HEK293T (cell line): ENCODE measurements at regions not wholly inside any gene's neighbourhood (a gene's known extent, or its start where the extent isn't known, plus 50 kb on each side); places are given as distances from the start of the nearest gene placed in this dataset.

Experiments used
- ELF4 ChIP-seq: fragments of 450-650 bp; IDR thresholded peaks from 2 replicates; pipeline ENCODE4 v1.6.1; 2017; ENCODE audit warnings: antibody characterized with exemption
- FOXA1 ChIP-seq: fragments of 450-650 bp; IDR thresholded peaks from 2 replicates; pipeline ENCODE4 v1.6.1; 2016; ENCODE audit warnings: mild to moderate bottlenecking
- FOXK2 ChIP-seq: fragments of 450-650 bp; IDR thresholded peaks from 2 replicates; pipeline ENCODE4 v1.6.1; 2016; ENCODE audit warnings: mild to moderate bottlenecking
- FOXM1 ChIP-seq: fragments of 450-650 bp; IDR thresholded peaks from 2 replicates; pipeline ENCODE4 v1.6.1; 2017; ENCODE audit warnings: mild to moderate bottlenecking, borderline replicate concordance
- HDGF ChIP-seq: fragments of 450-650 bp; IDR thresholded peaks from 2 replicates; pipeline ENCODE4 v1.6.1; 2017; ENCODE audit warnings: antibody characterized with exemption, borderline replicate concordance
- LEF1 ChIP-seq: fragments of 450-650 bp; IDR thresholded peaks from 2 replicates; pipeline ENCODE4 v1.6.1; 2017; ENCODE audit warnings: mild to moderate bottlenecking, borderline replicate concordance
- NFRKB ChIP-seq: fragments of 450-650 bp; IDR thresholded peaks from 2 replicates; pipeline ENCODE4 v1.6.1; 2016; ENCODE audit warnings: mild to moderate bottlenecking, moderate library complexity
- SP1 ChIP-seq: fragments of 450-650 bp; IDR thresholded peaks from 2 replicates; pipeline ENCODE4 v1.6.1; 2017
- ZNF384 ChIP-seq: fragments of 450-650 bp; IDR thresholded peaks from 2 replicates; pipeline ENCODE4 v1.6.1; 2016

- TF ChIP-seq FOXM1 = no peak
- TF ChIP-seq NFRKB = no peak
- TF ChIP-seq FOXA1 = no peak
- no peak for TF ChIP-seq ELF4
- TF ChIP-seq SP1 = no peak
- TF ChIP-seq HDGF = no peak
- TF ChIP-seq FOXK2 = no peak
- no peak for TF ChIP-seq LEF1
- TF ChIP-seq ZNF384 = no peak
These were observed 124.6 kb upstream of the ZEB2 start for GRCh38 chr2:144644549-144644948.
